GM12878 (cell line): ENCODE measurements at regions not wholly inside any gene's neighbourhood (a gene's known extent, or its start where the extent isn't known, plus 50 kb on each side); places are given as distances from the start of the nearest gene placed in this dataset.

Source experiments
- ATAC-seq: fragments of 200-7000 bp; cut with Tn5 transposase; 3 replicates; pipeline ENCODE4 v1.9.1; 2020; ENCODE audit warnings: mild to moderate bottlenecking, moderate library complexity
- BruUV-seq: library from RNA; stranded (reverse); fragments of 400-500 nt; replicated peaks from 2 replicates; lab custom pipeline; 2021; lab: Mats Ljungman, UMichigan
- CTCF ChIA-PET: fragments of 300-600 bp; sonication (Branson Sonifier 250); formaldehyde crosslinking; extraction: SDS; loops from one replicate; lab custom pipeline; 2021; ENCODE audit warnings: inconsistent platforms; lab: Yijun Ruan, JAX
- POLR2A ChIA-PET: fragments of 350-600 bp; formaldehyde crosslinking; extraction: SDS; loops from one replicate; lab custom pipeline; 2021; ENCODE audit warnings: inconsistent platforms; lab: Charles Lee
- RAD21 ChIA-PET: fragments of 300-600 bp; sonication (Branson Sonifier 250); formaldehyde crosslinking; loops from one replicate; lab custom pipeline; 2023; ENCODE audit warnings: antibody characterized with exemption; ENCODE audit not compliant: unreplicated experiment; lab: Charles Lee
- SMC1A ChIA-PET: fragments of 300-600 bp; sonication (Branson Sonifier 250); formaldehyde crosslinking; loops from one replicate; lab custom pipeline; 2023; ENCODE audit not compliant: unreplicated experiment, uncharacterized antibody; lab: Charles Lee
- DNase-seq: peaks from one replicate; pipeline ENCODE4 v3.0.0-alpha.2; 2011; ENCODE audit warnings: low read depth, low spot score
- FAIRE-seq: peaks from 3 replicates; lab custom pipeline; 2011; peaks lifted over from hg19 to GRCh38; lab: Jason Lieb, UNC
- H2AFZ ChIP-seq: 2 replicates; pipeline ENCODE4 v1.6.0; 2011; ENCODE audit warnings: low read depth, low read length, control low read depth; ENCODE audit not compliant: control insufficient read depth
- H3K27ac ChIP-seq: 2 replicates; pipeline ENCODE4 v1.5.1; 2011; ENCODE audit warnings: control low read depth; ENCODE audit not compliant: control insufficient read depth, insufficient read depth
- H3K27me3 ChIP-seq, 2 experiments: replicated peaks in 1 of 2; 2 replicates each; pipeline versions ENCODE4 v1.6.0 to v1.6.1; 2011; ENCODE audit warnings: low read length in 1 of 2; ENCODE audit not compliant: control insufficient read depth in 2 of 2, insufficient read depth in 2 of 2
- H3K36me3 ChIP-seq, 2 experiments: 2 replicates each; pipeline ENCODE4 v1.5.1; 2011; ENCODE audit warnings: low read length in 1 of 2; ENCODE audit not compliant: control insufficient read depth in 2 of 2, insufficient read depth in 2 of 2
- H3K4me1 ChIP-seq: 2 replicates; pipeline ENCODE4 v1.6.1; 2011; ENCODE audit warnings: mild to moderate bottlenecking, low read length, moderate library complexity, mixed read lengths; ENCODE audit not compliant: control insufficient read depth, insufficient read depth
- H3K4me2 ChIP-seq: 2 replicates; pipeline ENCODE4 v1.6.0; 2011; ENCODE audit warnings: control low read depth; ENCODE audit not compliant: control insufficient read depth, insufficient read depth
- H3K4me3 ChIP-seq: fragments of 200-600 bp; sonication (generic); 2 replicates; pipeline ENCODE4 v1.5.1; 2016
- H3K79me2 ChIP-seq: 2 replicates; pipeline ENCODE4 v1.6.0; 2011; ENCODE audit warnings: low read length; ENCODE audit not compliant: control insufficient read depth, insufficient read depth
- H3K9ac ChIP-seq: 2 replicates; pipeline ENCODE4 v1.8.0; 2011; ENCODE audit warnings: low read length, control low read depth, mixed read lengths; ENCODE audit not compliant: control insufficient read depth, insufficient read depth
- H3K9me3 ChIP-seq: replicated peaks from 3 replicates; pipeline ENCODE4 v1.5.1; 2011; ENCODE audit warnings: mild to moderate bottlenecking, low read length; ENCODE audit not compliant: control insufficient read depth, insufficient read depth
- H4K20me1 ChIP-seq: 2 replicates; pipeline ENCODE4 v1.6.0; 2011; ENCODE audit not compliant: control insufficient read depth, insufficient read depth
- GATAD2B ChIP-seq: fragments of 450-650 bp; conservative IDR thresholded peaks from 2 replicates; pipeline ENCODE4 v1.6.1; 2017; ENCODE audit warnings: low read depth, mild to moderate bottlenecking, moderate library complexity
- HDGF ChIP-seq: fragments of 450-650 bp; IDR thresholded peaks from 2 replicates; pipeline ENCODE4 v1.6.1; 2016; ENCODE audit warnings: antibody characterized with exemption
- IRF4 ChIP-seq: IDR thresholded peaks from 2 replicates; pipeline ENCODE4 v1.6.1; 2011; ENCODE audit warnings: low read depth, low read length
- MTA3 ChIP-seq: IDR thresholded peaks from 2 replicates; pipeline ENCODE4 v1.6.1; 2012; ENCODE audit warnings: low read length, inconsistent platforms, borderline replicate concordance
- NRF1 ChIP-seq: conservative IDR thresholded peaks from 2 replicates; pipeline ENCODE4 v1.6.1; 2011; ENCODE audit warnings: mild to moderate bottlenecking, low read depth, low read length, improper control_type of control experiment
- RBBP5 ChIP-seq: fragments of 200-600 bp; sonication (generic); conservative IDR thresholded peaks from 2 replicates; pipeline ENCODE4 v1.6.1; 2016
- RFX5 ChIP-seq: IDR thresholded peaks from 2 replicates; pipeline ENCODE4 v1.6.1; 2011; ENCODE audit warnings: low read depth, low read length, improper control_type of control experiment
- SMAD1 ChIP-seq: fragments of 450-650 bp; IDR thresholded peaks from 2 replicates; pipeline ENCODE4 v1.6.1; 2018; ENCODE audit warnings: mild to moderate bottlenecking, low read depth; ENCODE audit not compliant: partially characterized antibody
- SMC3 ChIP-seq: IDR thresholded peaks from 2 replicates; pipeline ENCODE4 v1.6.1; 2011; ENCODE audit warnings: low read length, improper control_type of control experiment, borderline replicate concordance
- WRNIP1 ChIP-seq: IDR thresholded peaks from 2 replicates; pipeline ENCODE4 v1.6.1; 2011; ENCODE audit warnings: low read depth, low read length, improper control_type of control experiment, borderline replicate concordance
- ZSCAN29 ChIP-seq: fragments of 450-650 bp; IDR thresholded peaks from 2 replicates; pipeline ENCODE4 v1.6.1; 2017; ENCODE audit warnings: mild to moderate bottlenecking, moderate library complexity
- WGBS: methylation state at CpG from one replicate; pipeline ENCODE4 v1.1.6; 2016; ENCODE audit warnings: low lambda C conversion rate; ENCODE audit not compliant: insufficient replicate concordance, insufficient coverage; ENCODE audit errors: missing lambda C conversion rate; 5-methylcytosine and 5-hydroxymethylcytosine counted together
- in situ Hi-C: fragments of 300-500 bp; cut with MboI; formaldehyde crosslinking; loops from 9 replicates; pipeline ENCODE4 v1.14.3; 2018; ENCODE audit warnings: mixed read lengths
- intact Hi-C: fragments of 100-400 bp; cut with micrococcal nuclease; formaldehyde crosslinking; loops from one replicate; pipeline ENCODE4 v1.14.2; 2022; ENCODE audit not compliant: unreplicated experiment
- TF ChIP-seq, protein P1 (sequence below): fragments of 450-650 bp; IDR thresholded peaks from 2 replicates; pipeline ENCODE4 v1.6.1; 2017; ENCODE audit warnings: borderline replicate concordance
- TF ChIP-seq, protein P2 (sequence below): fragments of 450-650 bp; formaldehyde crosslinking; IDR thresholded peaks from 2 replicates; pipeline ENCODE4 v1.4.0; 2022; ENCODE audit warnings: mild to moderate bottlenecking, moderate library complexity

DNA sequence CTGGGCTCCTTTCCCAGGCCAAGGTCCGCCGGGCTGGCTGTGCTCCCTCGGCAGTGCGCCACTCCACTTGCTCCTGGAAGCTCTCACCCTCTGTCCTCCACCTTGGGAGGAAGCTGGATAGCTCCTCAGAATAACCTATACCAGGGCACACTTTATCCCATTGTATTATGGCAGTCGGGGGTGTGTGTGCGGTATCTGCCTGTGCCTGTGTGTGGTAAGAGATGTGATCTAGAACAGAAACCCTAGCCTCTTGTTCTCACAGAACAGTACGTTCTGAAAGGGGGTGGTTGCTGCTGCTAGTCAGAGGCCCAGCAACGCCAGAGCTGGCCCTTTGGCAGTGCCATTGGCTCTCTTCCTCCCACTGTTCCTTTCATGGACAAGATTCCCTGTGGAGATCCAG is 168.4 kb downstream of the TBXT start (continued):
- TF ChIP-seq MTA3, result no peak
- TF ChIP-seq, protein P1, sequence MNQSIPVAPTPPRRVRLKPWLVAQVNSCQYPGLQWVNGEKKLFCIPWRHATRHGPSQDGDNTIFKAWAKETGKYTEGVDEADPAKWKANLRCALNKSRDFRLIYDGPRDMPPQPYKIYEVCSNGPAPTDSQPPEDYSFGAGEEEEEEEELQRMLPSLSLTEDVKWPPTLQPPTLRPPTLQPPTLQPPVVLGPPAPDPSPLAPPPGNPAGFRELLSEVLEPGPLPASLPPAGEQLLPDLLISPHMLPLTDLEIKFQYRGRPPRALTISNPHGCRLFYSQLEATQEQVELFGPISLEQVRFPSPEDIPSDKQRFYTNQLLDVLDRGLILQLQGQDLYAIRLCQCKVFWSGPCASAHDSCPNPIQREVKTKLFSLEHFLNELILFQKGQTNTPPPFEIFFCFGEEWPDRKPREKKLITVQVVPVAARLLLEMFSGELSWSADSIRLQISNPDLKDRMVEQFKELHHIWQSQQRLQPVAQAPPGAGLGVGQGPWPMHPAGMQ, result no peak
- no peak for TF ChIP-seq RBBP5
- no peak for TF ChIP-seq ZSCAN29

DNA sequence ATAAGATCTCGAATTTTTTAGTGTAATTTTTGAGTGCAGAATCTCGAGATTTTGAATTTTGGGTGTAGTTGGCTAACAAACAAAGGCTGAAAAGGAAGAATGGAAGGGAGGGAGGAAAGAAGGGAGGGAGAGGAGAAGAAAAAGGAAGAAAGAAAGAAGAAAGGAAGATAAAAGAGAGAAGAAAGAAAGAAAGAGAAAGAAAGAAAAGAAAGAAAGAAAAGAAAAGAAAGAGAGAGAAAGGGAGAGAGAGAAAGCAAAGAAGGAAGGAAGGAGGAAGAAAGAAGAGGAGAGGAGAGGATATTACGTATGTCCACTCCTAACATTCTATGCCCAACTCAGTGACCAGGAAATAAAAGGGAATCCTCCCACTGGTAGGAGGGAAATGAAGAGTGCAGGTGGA is 169.6 kb downstream of the TBXT start:
- Histone ChIP-seq H3K4me3 (no peak overlapping the region), H3K79me2 (no peaks in the 10 kb centered on the region), H3K4me2 (no peak overlapping the region), H2AFZ (no peak overlapping the region), H3K27ac (no peak overlapping the region), H3K36me3 (no peaks in the 10 kb centered on the region), H3K9me3 (no peaks in the 10 kb centered on the region), H3K9ac (no peak overlapping the region), H3K4me1 (no peaks in the 10 kb centered on the region), H3K27me3 (no peaks in the 10 kb centered on the region), H4K20me1 (no peaks in the 10 kb centered on the region)
- ChIA-PET SMC1A (no interaction called here), POLR2A (no interaction called here), RAD21 (no interaction called here), CTCF (no interaction called here)
- TF ChIP-seq IRF4 (no peak), SMC3 (no peak), NRF1 (no peak), SMAD1 (no peak), RFX5 (no peak), GATAD2B (no peak), WRNIP1 (no peak), HDGF (no peak)
- TF ChIP-seq, protein P2, sequence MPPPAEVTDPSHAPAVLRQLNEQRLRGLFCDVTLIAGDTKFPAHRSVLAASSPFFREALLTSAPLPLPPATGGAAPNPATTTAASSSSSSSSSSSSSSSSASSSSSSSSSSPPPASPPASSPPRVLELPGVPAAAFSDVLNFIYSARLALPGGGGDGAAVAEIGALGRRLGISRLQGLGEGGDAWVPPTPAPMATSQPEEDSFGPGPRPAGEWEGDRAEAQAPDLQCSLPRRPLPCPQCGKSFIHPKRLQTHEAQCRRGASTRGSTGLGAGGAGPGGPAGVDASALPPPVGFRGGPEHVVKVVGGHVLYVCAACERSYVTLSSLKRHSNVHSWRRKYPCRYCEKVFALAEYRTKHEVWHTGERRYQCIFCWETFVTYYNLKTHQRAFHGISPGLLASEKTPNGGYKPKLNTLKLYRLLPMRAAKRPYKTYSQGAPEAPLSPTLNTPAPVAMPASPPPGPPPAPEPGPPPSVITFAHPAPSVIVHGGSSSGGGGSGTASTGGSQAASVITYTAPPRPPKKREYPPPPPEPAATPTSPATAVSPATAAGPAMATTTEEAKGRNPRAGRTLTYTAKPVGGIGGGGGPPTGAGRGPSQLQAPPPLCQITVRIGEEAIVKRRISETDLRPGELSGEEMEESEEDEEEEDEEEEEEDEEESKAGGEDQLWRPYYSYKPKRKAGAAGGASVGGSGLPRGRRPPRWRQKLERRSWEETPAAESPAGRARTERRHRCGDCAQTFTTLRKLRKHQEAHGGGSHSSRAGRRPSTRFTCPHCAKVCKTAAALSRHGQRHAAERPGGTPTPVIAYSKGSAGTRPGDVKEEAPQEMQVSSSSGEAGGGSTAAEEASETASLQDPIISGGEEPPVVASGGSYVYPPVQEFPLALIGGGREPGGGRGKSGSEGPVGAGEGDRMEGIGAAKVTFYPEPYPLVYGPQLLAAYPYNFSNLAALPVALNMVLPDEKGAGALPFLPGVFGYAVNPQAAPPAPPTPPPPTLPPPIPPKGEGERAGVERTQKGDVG (CRISPR knock-in tag), result no peak
- DNase-seq, result no peak
- in situ Hi-C loops, result no loop called here
- no TSS peak for BruUV-seq
- no peak for FAIRE-seq
- 1% methylated on average over 3 of the region's 3 CpGs for WGBS
- intact Hi-C loops, result no loop called here
- no peak for ATAC-seq
